KBM-7 (cell line): ENCODE measurements at regions not wholly inside any gene's neighbourhood (a gene's known extent, or its start where the extent isn't known, plus 50 kb on each side); places are given as distances from the start of the nearest gene placed in this dataset.

Experiments used
- DNase-seq: peaks from one replicate; pipeline ENCODE4 v3.0.0-alpha.2; 2015
- in situ Hi-C: fragments of 300-500 bp; cut with MboI; formaldehyde crosslinking; loops from 2 replicates; pipeline ENCODE4 v1.14.3; 2020; ENCODE audit warnings: low sequenced_read_pairs, low pct_unique_long_range_greater_than_20kb, mixed read lengths

- no peak for DNase-seq
- in situ Hi-C loops: no loop called here
These were observed 132.9 kb upstream of the HDAC4 start for GRCh38 chr2:239533569-239534316.

GRCh38 chr2:239532859-239533258 lies 132.0 kb upstream of the HDAC4 start:
- peak; percentile 9 for DNase-seq
- in situ Hi-C loops: no loop called here

- in situ Hi-C loops: no loop called here
- no peak for DNase-seq
These were observed 131.4 kb upstream of the HDAC4 start for GRCh38 chr2:239532250-239532649.

GRCh38 chr2:239531456-239532241 lies 130.8 kb upstream of the HDAC4 start:
- DNase-seq: no peak
- in situ Hi-C loops: no loop called here

- in situ Hi-C loops: no loop called here
- no peak for DNase-seq
These were observed 130.0 kb upstream of the HDAC4 start for GRCh38 chr2:239530749-239531316.

GRCh38 chr2:239529313-239530015 lies 128.6 kb upstream of the HDAC4 start:
- in situ Hi-C loops: no loop called here
- no peak for DNase-seq

GRCh38 chr2:239528883-239529282 lies 128.1 kb upstream of the HDAC4 start:
- in situ Hi-C loops: no loop called here
- no peak for DNase-seq

GRCh38 chr2:239528146-239528545 lies 127.3 kb upstream of the HDAC4 start:
- in situ Hi-C loops: no loop called here
- no peak for DNase-seq

- no peak for DNase-seq
- in situ Hi-C loops: no loop called here
These were observed 126.0 kb upstream of the HDAC4 start for GRCh38 chr2:239526666-239527415.

GRCh38 chr2:239526038-239526437 lies 125.2 kb upstream of the HDAC4 start:
- in situ Hi-C loops: no loop called here
- no peak for DNase-seq

- in situ Hi-C loops: no loop called here
- peak; percentile 50 for DNase-seq
These were observed 123.1 kb upstream of the HDAC4 start for GRCh38 chr2:239523954-239524330.

- in situ Hi-C loops: no loop called here
- peak; percentile 44 for DNase-seq
These were observed 122.5 kb upstream of the HDAC4 start for GRCh38 chr2:239523147-239523953.

GRCh38 chr2:239522740-239523119 lies 121.9 kb upstream of the HDAC4 start:
- in situ Hi-C loops: no loop called here

GRCh38 chr2:239522002-239522739 lies 121.4 kb upstream of the HDAC4 start:
- in situ Hi-C loops: no loop called here
- DNase-seq: no peak

More at GRCh38 chr2:239522740-239523119, 121.9 kb upstream of the HDAC4 start:
- no peak for DNase-seq

GRCh38 chr2:239521518-239521815 lies 120.6 kb upstream of the HDAC4 start:
- in situ Hi-C loops: no loop called here
- DNase-seq: no peak

GRCh38 chr2:239520811-239521517 lies 120.1 kb upstream of the HDAC4 start:
- in situ Hi-C loops: no loop called here
- DNase-seq: no peak

- DNase-seq: no peak
- in situ Hi-C loops: no loop called here
These were observed 119.2 kb upstream of the HDAC4 start for GRCh38 chr2:239519921-239520585.
